ENCODE measurements at regions not wholly inside any gene's neighbourhood (a gene's known extent, or its start where the extent isn't known, plus 50 kb on each side); places are given as distances from the start of the nearest gene placed in this dataset.

GRCh38 chr2:44051593-44052347, 56.0 kb upstream of the LRPPRC start:
- TF ChIP-seq GATA3 (IDR thresholded peaks at IDR 0.05; ENCODE audit: low read depth, low read length) = no peak
- no peak for TF ChIP-seq GATA2 (IDR thresholded peaks at IDR 0.05; ENCODE audit: low read depth, low read length)

GRCh38 chr2:44052584-44052983, 56.8 kb upstream of the LRPPRC start:
- TF ChIP-seq GATA3 (IDR thresholded peaks at IDR 0.05; ENCODE audit: low read depth, low read length) (no peak), GATA2 (IDR thresholded peaks at IDR 0.05; ENCODE audit: low read depth, low read length) (no peak)

- TF ChIP-seq GATA2 (IDR thresholded peaks at IDR 0.05; ENCODE audit: low read depth, low read length) (no peak), GATA3 (IDR thresholded peaks at IDR 0.05; ENCODE audit: low read depth, low read length) (no peak)
These were observed 57.3 kb upstream of the LRPPRC start for GRCh38 chr2:44053052-44053451.

GRCh38 chr2:44053456-44053855, 57.7 kb upstream of the LRPPRC start:
- TF ChIP-seq GATA2 (IDR thresholded peaks at IDR 0.05; ENCODE audit: low read depth, low read length) (no peak), GATA3 (IDR thresholded peaks at IDR 0.05; ENCODE audit: low read depth, low read length) (no peak)

DNA sequence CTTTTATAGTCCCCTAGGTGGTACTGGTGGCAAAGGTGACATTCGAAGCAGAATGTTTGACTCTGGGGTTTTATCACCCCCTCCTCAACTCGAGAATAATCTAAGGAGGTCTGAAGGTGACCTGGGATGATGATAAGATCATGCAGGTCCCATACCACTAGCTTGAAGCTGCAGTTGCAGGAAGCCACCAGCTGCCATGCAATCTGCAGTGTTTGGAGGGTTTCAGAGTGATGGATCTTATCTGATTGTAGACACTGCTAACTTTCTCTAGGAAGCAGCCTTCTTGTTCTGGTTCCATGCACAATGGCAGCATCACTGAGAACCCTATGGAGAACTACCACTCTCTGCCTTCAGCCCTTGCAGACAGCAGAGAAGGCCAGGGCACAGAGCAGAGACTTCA, 59.4 kb upstream of the LRPPRC start:
- TF ChIP-seq GATA3 (IDR thresholded peaks at IDR 0.05; ENCODE audit: low read depth, low read length) (no peak), GATA2 (IDR thresholded peaks at IDR 0.05; ENCODE audit: low read depth, low read length) (0 out of 2 replicates have a peak, but pooled peaks have one; percentile 12)

DNA sequence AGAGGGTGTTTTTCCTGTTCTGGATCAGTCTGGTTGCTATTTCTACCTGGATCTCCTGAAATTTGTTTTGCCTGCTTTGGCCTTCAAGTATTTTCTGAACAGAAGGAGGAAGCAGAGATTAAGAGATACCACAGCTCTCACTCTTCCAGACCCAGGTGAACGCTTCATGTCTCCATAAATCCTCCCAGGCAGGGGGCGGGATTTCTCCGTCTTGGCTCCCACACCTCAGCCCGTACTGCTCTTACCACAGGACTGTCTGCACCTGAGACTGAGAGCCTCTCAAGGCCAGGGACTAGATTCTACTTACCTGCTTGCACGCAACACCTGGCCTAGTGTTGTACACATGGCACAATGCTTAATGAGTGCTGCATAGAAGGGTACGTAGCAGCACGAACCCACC, 59.9 kb upstream of the LRPPRC start:
- TF ChIP-seq GATA3 (IDR thresholded peaks at IDR 0.05; ENCODE audit: low read depth, low read length) (no peak), GATA2 (IDR thresholded peaks at IDR 0.05; ENCODE audit: low read depth, low read length) (no peak)

GRCh38 chr2:44056947-44057346, 61.2 kb upstream of the LRPPRC start:
- TF ChIP-seq GATA3 (IDR thresholded peaks at IDR 0.05; ENCODE audit: low read depth, low read length) (no peak), GATA2 (IDR thresholded peaks at IDR 0.05; ENCODE audit: low read depth, low read length) (no peak)

- no peak for TF ChIP-seq GATA2 (IDR thresholded peaks at IDR 0.05; ENCODE audit: low read depth, low read length)
- no peak for TF ChIP-seq GATA3 (IDR thresholded peaks at IDR 0.05; ENCODE audit: low read depth, low read length)
These were observed 65.2 kb upstream of the LRPPRC start for GRCh38 chr2:44060990-44061389.

- TF ChIP-seq GATA2 (IDR thresholded peaks at IDR 0.05; ENCODE audit: low read depth, low read length) (no peak), GATA3 (IDR thresholded peaks at IDR 0.05; ENCODE audit: low read depth, low read length) (no peak)
These were observed 65.7 kb upstream of the LRPPRC start for GRCh38 chr2:44061469-44061868.

- TF ChIP-seq GATA3 (IDR thresholded peaks at IDR 0.05; ENCODE audit: low read depth, low read length) (no peak), GATA2 (IDR thresholded peaks at IDR 0.05; ENCODE audit: low read depth, low read length) (no peak)
These were observed 66.1 kb upstream of the LRPPRC start for GRCh38 chr2:44061876-44062275.

- TF ChIP-seq GATA2 (IDR thresholded peaks at IDR 0.05; ENCODE audit: low read depth, low read length) (no peak), GATA3 (IDR thresholded peaks at IDR 0.05; ENCODE audit: low read depth, low read length) (no peak)
These were observed 67.2 kb upstream of the LRPPRC start for GRCh38 chr2:44063033-44063432.

GRCh38 chr2:44071454-44072046, 75.8 kb upstream of the LRPPRC start:
- no peak for TF ChIP-seq GATA2 (IDR thresholded peaks at IDR 0.05; ENCODE audit: low read depth, low read length)
- no peak for TF ChIP-seq GATA3 (IDR thresholded peaks at IDR 0.05; ENCODE audit: low read depth, low read length)

DNA sequence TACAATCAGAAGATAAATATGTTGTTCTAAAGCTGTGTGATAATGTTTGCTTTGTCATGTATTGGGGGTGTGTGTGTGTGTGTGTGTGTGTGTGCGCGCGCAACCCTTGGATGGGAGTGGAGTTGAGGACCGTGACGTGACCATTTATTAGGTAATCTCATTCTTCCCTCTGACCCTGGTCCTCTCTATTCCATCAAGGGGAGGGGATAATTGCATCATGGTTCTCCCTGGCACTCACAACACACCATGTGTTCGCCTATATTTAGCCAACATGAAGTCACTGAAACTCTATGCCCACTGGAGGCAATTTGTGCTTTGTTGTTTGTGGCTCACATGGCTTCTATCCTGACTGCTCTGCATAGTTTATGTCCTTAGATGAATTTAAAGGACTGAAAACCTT, 79.8 kb upstream of the LRPPRC start:
- TF ChIP-seq GATA3 (IDR thresholded peaks at IDR 0.05; ENCODE audit: low read depth, low read length) (no peak), GATA2 (IDR thresholded peaks at IDR 0.05; ENCODE audit: low read depth, low read length) (no peak)

DNA sequence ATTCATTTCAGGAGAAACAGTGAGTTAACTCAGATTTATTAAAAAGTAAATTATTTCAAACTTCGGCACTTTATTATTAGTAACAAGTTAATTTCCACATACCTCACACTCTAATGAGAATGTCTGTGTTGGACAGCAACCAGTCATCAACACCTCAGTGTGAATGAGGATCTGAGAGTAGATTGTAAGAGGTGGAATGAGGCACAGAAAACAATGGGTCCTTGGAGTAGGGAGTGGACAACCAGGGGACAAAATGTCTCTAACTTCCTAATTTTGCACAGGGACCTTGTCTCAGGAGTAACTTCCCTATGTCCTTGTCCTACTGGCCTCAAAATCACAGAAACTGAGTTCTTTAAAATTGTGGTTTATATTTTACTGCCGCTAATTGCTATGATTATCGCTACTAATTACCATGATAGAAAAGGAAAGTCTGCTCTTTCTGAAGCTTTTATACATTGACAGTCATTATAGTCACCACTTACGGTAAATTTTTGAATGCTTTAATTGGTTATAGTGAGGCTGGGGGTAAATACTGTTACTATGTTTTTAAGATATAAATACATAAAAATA, 82.2 kb upstream of the LRPPRC start:
- TF ChIP-seq GATA2 (IDR thresholded peaks at IDR 0.05; ENCODE audit: low read depth, low read length) (no peak), GATA3 (IDR thresholded peaks at IDR 0.05; ENCODE audit: low read depth, low read length) (no peak)

DNA sequence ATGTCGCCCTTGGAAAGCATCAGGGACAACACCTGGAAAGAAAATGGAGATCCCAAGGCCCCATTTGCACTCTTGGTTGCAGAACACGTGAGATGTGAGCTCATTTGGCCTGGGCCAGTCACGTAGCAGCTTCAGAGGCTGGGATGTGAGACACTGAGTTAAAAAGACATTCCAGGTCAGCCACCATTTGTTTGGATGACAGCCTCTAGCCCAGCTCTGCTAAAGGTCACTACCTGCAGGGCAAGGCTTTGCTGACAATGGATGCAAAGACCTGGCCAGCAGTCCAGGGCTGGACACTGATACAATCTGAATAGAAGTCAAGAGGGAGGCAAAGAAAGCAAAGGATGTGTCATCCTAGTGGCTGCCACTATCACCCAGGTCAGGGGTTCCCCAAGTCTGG, 83.9 kb upstream of the LRPPRC start:
- no peak for TF ChIP-seq GATA3 (IDR thresholded peaks at IDR 0.05; ENCODE audit: low read depth, low read length)
- no peak for TF ChIP-seq GATA2 (IDR thresholded peaks at IDR 0.05; ENCODE audit: low read depth, low read length)

Data from SH-SY5Y (cell line).